Glutamatergic neuron (in vitro differentiated cells): ENCODE measurements at regions not wholly inside any gene's neighbourhood (a gene's known extent, or its start where the extent isn't known, plus 50 kb on each side); places are given as distances from the start of the nearest gene placed in this dataset.

Source experiments
- DNase-seq: peaks from one replicate; pipeline ENCODE4 v3.0.0; 2022
- H3K27ac Mint-ChIP-seq: one replicate; pipeline ENCODE4 v1.8.0; 2020; ENCODE audit warnings: mild to moderate bottlenecking, mixed read lengths, inconsistent platforms; ENCODE audit not compliant: unreplicated experiment
- H3K27me3 Mint-ChIP-seq: one replicate; pipeline ENCODE4 v1.8.0; 2020; ENCODE audit warnings: mild to moderate bottlenecking, moderate library complexity, mixed read lengths, inconsistent platforms; ENCODE audit not compliant: unreplicated experiment
- H3K36me3 Mint-ChIP-seq: one replicate; pipeline ENCODE4 v1.8.0; 2020; ENCODE audit warnings: mild to moderate bottlenecking, mixed read lengths, inconsistent platforms; ENCODE audit not compliant: unreplicated experiment
- H3K4me1 Mint-ChIP-seq: one replicate; pipeline ENCODE4 v1.8.0; 2020; ENCODE audit warnings: mild to moderate bottlenecking, low read depth, mixed read lengths, inconsistent platforms; ENCODE audit not compliant: unreplicated experiment
- H3K4me3 Mint-ChIP-seq: one replicate; pipeline ENCODE4 v1.8.0; 2020; ENCODE audit warnings: mild to moderate bottlenecking, mixed read lengths, inconsistent platforms; ENCODE audit not compliant: unreplicated experiment
- H3K9me3 Mint-ChIP-seq: one replicate; pipeline ENCODE4 v1.8.0; 2020; ENCODE audit warnings: mild to moderate bottlenecking, moderate library complexity, mixed read lengths, inconsistent platforms; ENCODE audit not compliant: unreplicated experiment
- CTCF ChIP-seq: fragments of 200-600 bp; sonication (generic); IDR thresholded peaks from one replicate; pipeline ENCODE4 v1.5.0; 2021; ENCODE audit not compliant: partially characterized antibody, unreplicated experiment

- Mint-ChIP-seq H3K9me3 (peaks cover 9% of the 10 kb centered on the region), H3K4me3 (no peak overlapping the region), H3K4me1 (peaks cover 3% of the 10 kb centered on the region), H3K27me3 (peaks cover 3% of the 10 kb centered on the region), H3K27ac (no peak overlapping the region), H3K36me3 (peaks cover 7% of the 10 kb centered on the region)
- no peak for DNase-seq
- no peak for TF ChIP-seq CTCF
Observed at GRCh38 chr2:23127465-23127864, 257.5 kb upstream of the KLHL29 start.

DNA sequence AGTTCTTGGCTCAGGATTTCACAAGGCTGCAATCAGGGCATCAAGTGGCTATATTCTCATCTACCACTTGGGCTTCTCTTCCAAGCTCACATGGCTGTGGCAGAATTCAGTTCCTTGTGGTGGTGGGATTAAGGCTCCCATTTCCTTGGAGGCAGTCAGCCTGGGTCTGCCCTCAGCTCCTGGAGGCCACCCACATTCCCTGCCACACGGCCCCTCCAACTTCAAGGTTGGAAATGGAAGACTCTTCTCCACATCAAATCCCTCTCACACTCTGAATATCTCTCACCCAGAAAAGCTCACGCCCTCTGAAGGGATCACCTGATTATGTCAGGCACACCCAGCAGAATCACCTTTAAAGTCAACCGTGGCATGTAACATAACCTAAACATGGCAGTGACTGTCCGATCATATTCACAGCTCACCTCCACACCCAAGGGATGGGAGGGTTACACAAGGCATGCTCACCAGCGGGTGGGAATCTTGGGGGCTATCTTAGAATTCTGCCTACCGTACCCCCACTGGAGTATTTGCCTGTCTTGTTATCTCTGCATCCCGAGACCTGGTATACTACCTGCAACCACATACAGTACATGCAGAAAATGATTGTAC lies 256.2 kb upstream of the KLHL29 start:
- H3K27ac Mint-ChIP-seq, result no peak overlapping the region

GRCh38 chr2:23131066-23131575 lies 253.9 kb upstream of the KLHL29 start:
- peaks cover 9% of the 10 kb centered on the region for H3K9me3 Mint-ChIP-seq
- H3K36me3 Mint-ChIP-seq, result peaks cover 7% of the 10 kb centered on the region
- H3K4me1 Mint-ChIP-seq, result peaks cover 1% of the 10 kb centered on the region
- no peak for DNase-seq
- no peak overlapping the region for H3K27ac Mint-ChIP-seq
- TF ChIP-seq CTCF, result no peak
- H3K27me3 Mint-ChIP-seq, result peaks cover 3% of the 10 kb centered on the region
- H3K4me3 Mint-ChIP-seq, result no peak overlapping the region

More for the DNA sequence above, 256.2 kb upstream of the KLHL29 start:
- Mint-ChIP-seq H3K36me3 (peaks cover 7% of the 10 kb centered on the region), H3K9me3 (peaks cover 9% of the 10 kb centered on the region), H3K4me3 (no peak overlapping the region), H3K27me3 (peaks cover 3% of the 10 kb centered on the region), H3K4me1 (peaks cover 3% of the 10 kb centered on the region)
- no peak for TF ChIP-seq CTCF
- no peak for DNase-seq

- no peaks in the 10 kb centered on the region for H3K4me1 Mint-ChIP-seq
- no peak overlapping the region for H3K4me3 Mint-ChIP-seq
- no peak for DNase-seq
- H3K27ac Mint-ChIP-seq, result no peak overlapping the region
- peaks cover 7% of the 10 kb centered on the region for H3K36me3 Mint-ChIP-seq
- H3K27me3 Mint-ChIP-seq, result peaks cover 3% of the 10 kb centered on the region
- no peak for TF ChIP-seq CTCF
- H3K9me3 Mint-ChIP-seq, result peaks cover 9% of the 10 kb centered on the region
Observed at GRCh38 chr2:23132000-23132399, 253.0 kb upstream of the KLHL29 start.

GRCh38 chr2:23132823-23133595 lies 252.0 kb upstream of the KLHL29 start:
- H3K36me3 Mint-ChIP-seq, result peaks cover 7% of the 10 kb centered on the region
- no peak for DNase-seq
- no peak overlapping the region for H3K27ac Mint-ChIP-seq
- H3K9me3 Mint-ChIP-seq, result peaks cover 9% of the 10 kb centered on the region
- peaks cover 5% of the 10 kb centered on the region for H3K27me3 Mint-ChIP-seq
- no peak overlapping the region for H3K4me3 Mint-ChIP-seq
- no peak for TF ChIP-seq CTCF
- no peaks in the 10 kb centered on the region for H3K4me1 Mint-ChIP-seq
